Stimulated activated CD4-positive, alpha-beta T cell treated with anti-CD3 and anti-CD28 coated beads, Interleukin-2, amount 100 ng/mL, for 4 hours (primary cell): ENCODE measurements at regions not wholly inside any gene's neighbourhood (a gene's known extent, or its start where the extent isn't known, plus 50 kb on each side); places are given as distances from the start of the nearest gene placed in this dataset.
"Not testable (repeated sequence)": the region's sequence is repeated elsewhere in the genome, so short reads cannot be mapped to it uniquely, and the experiment has no call there.

Experiments used
- DNase-seq: peaks from one replicate; pipeline ENCODE4 v3.0.0-alpha.2; 2020; ENCODE audit warnings: low read depth

GRCh38 chr19:29054886-29055675, 157.9 kb downstream of the UQCRFS1 start:
- no peak for DNase-seq

GRCh38 chr19:29048873-29049272, 164.1 kb downstream of the UQCRFS1 start:
- DNase-seq = no peak

GRCh38 chr19:29045679-29046254, 167.2 kb downstream of the UQCRFS1 start:
- no peak for DNase-seq

GRCh38 chr19:29044037-29044436, 168.9 kb downstream of the UQCRFS1 start:
- no peak for DNase-seq

GRCh38 chr19:29042450-29042849, 170.5 kb downstream of the UQCRFS1 start:
- DNase-seq = no peak

GRCh38 chr19:29040951-29041350, 172.0 kb downstream of the UQCRFS1 start:
- DNase-seq = no peak

GRCh38 chr19:29040292-29040691, 172.7 kb downstream of the UQCRFS1 start:
- no peak for DNase-seq

GRCh38 chr19:29039036-29039435, 173.9 kb downstream of the UQCRFS1 start:
- DNase-seq = not testable (repeated sequence)

- no peak for DNase-seq
Observed at GRCh38 chr19:29031216-29031615, 181.7 kb downstream of the UQCRFS1 start.

GRCh38 chr19:29029268-29029958, 183.5 kb downstream of the UQCRFS1 start:
- DNase-seq = no peak

GRCh38 chr19:29022599-29022998, 190.4 kb downstream of the UQCRFS1 start:
- DNase-seq = no peak

- DNase-seq = no peak
Observed at GRCh38 chr19:29022165-29022564, 190.8 kb downstream of the UQCRFS1 start.

- DNase-seq = no peak
Observed at GRCh38 chr19:29021232-29021916, 191.6 kb downstream of the UQCRFS1 start.

GRCh38 chr19:29019403-29019802, 193.5 kb downstream of the UQCRFS1 start:
- no peak for DNase-seq

GRCh38 chr19:29018542-29018941, 194.4 kb downstream of the UQCRFS1 start:
- DNase-seq = no peak

GRCh38 chr19:29017788-29018187, 195.2 kb downstream of the UQCRFS1 start:
- no peak for DNase-seq

GRCh38 chr19:29016926-29017760, 195.8 kb downstream of the UQCRFS1 start:
- no peak for DNase-seq

- no peak for DNase-seq
Observed at GRCh38 chr19:29016353-29016752, 196.6 kb downstream of the UQCRFS1 start.

GRCh38 chr19:29015569-29015968, 197.4 kb downstream of the UQCRFS1 start:
- no peak for DNase-seq

GRCh38 chr19:29014857-29015436, 198.0 kb downstream of the UQCRFS1 start:
- DNase-seq = no peak

GRCh38 chr19:29013988-29014387, 199.0 kb downstream of the UQCRFS1 start:
- DNase-seq = no peak
